PFSK-1 (cell line): ENCODE measurements at regions not wholly inside any gene's neighbourhood (a gene's known extent, or its start where the extent isn't known, plus 50 kb on each side); places are given as distances from the start of the nearest gene placed in this dataset.

ENCODE experiments used
- FOXP2 ChIP-seq: optimal IDR thresholded peaks from 2 replicates; pipeline ENCODE3; 2011; ENCODE audit warnings: borderline replicate concordance, control low read depth, inconsistent platforms; ENCODE audit not compliant: insufficient read depth; ENCODE audit errors: extremely low read length, extremely low read depth
- POLR2AphosphoS5 ChIP-seq: IDR thresholded peaks from 2 replicates; pipeline ENCODE4 v1.6.1; 2012; ENCODE audit warnings: low read depth, mild to moderate bottlenecking, control low read depth, low read length, moderate library complexity
- SIN3A ChIP-seq: IDR thresholded peaks from 2 replicates; pipeline ENCODE4 v1.6.1; 2012; ENCODE audit warnings: mild to moderate bottlenecking, low read length, moderate library complexity, borderline replicate concordance; ENCODE audit not compliant: insufficient read depth
- TAF1 ChIP-seq: IDR thresholded peaks from 2 replicates; pipeline ENCODE4 v1.6.1; 2012; ENCODE audit warnings: low read length, control low read depth, borderline replicate concordance; ENCODE audit not compliant: insufficient read depth
- TF ChIP-seq, protein P1 (sequence below), 2 experiments: IDR thresholded peaks; 2 replicates each; pipeline versions ENCODE4 v1.6.1 to v1.8.0; 2011 to 2012; ENCODE audit warnings: low read depth in 2 of 2, low read length in 2 of 2, control low read depth in 1 of 2, inconsistent platforms in 1 of 2, mild to moderate bottlenecking in 1 of 2, moderate library complexity in 1 of 2; ENCODE audit not compliant: insufficient read depth in 1 of 2

DNA sequence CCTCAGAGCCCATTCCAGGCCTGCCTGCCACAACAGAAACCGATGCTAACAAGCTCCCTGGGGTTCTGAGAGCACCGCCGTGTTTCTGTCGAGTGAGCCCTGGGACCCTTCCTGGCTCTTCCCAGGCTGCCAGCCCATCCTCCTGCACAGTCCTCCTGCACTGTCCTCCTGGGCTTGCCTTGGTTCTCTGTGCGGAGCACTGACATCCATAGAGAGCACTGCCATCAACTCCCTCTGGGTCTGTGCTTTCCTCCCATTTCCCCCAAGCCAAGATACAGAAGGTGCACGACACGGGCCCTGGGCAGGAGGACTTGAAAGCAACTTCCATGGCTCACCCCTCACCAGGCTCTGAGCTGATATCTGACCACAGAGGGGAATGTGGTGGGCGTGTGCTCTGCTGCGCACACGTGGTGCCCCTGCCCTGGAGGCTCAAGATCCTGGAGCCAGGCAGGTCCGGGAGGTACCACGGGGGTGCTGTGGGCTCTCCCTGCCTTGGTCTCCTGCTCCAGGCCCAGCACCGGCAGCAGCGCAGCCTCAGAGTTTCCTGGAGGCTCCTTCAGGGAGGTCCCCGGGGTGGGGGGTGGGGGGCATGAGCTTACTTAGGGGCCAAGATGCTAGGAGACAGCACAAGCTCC lies 304.2 kb downstream of the BRD1 start:
- TF ChIP-seq, protein P1, sequence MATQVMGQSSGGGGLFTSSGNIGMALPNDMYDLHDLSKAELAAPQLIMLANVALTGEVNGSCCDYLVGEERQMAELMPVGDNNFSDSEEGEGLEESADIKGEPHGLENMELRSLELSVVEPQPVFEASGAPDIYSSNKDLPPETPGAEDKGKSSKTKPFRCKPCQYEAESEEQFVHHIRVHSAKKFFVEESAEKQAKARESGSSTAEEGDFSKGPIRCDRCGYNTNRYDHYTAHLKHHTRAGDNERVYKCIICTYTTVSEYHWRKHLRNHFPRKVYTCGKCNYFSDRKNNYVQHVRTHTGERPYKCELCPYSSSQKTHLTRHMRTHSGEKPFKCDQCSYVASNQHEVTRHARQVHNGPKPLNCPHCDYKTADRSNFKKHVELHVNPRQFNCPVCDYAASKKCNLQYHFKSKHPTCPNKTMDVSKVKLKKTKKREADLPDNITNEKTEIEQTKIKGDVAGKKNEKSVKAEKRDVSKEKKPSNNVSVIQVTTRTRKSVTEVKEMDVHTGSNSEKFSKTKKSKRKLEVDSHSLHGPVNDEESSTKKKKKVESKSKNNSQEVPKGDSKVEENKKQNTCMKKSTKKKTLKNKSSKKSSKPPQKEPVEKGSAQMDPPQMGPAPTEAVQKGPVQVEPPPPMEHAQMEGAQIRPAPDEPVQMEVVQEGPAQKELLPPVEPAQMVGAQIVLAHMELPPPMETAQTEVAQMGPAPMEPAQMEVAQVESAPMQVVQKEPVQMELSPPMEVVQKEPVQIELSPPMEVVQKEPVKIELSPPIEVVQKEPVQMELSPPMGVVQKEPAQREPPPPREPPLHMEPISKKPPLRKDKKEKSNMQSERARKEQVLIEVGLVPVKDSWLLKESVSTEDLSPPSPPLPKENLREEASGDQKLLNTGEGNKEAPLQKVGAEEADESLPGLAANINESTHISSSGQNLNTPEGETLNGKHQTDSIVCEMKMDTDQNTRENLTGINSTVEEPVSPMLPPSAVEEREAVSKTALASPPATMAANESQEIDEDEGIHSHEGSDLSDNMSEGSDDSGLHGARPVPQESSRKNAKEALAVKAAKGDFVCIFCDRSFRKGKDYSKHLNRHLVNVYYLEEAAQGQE (IDR thresholded peaks at IDR 0.05; ENCODE audit: insufficient read depth in 1 of 2, low read depth in 2 of 2, low read length in 2 of 2) = no peak
- TF ChIP-seq FOXP2 (no peak), POLR2AphosphoS5 (no peak), TAF1 (no peak), SIN3A (no peak)

DNA sequence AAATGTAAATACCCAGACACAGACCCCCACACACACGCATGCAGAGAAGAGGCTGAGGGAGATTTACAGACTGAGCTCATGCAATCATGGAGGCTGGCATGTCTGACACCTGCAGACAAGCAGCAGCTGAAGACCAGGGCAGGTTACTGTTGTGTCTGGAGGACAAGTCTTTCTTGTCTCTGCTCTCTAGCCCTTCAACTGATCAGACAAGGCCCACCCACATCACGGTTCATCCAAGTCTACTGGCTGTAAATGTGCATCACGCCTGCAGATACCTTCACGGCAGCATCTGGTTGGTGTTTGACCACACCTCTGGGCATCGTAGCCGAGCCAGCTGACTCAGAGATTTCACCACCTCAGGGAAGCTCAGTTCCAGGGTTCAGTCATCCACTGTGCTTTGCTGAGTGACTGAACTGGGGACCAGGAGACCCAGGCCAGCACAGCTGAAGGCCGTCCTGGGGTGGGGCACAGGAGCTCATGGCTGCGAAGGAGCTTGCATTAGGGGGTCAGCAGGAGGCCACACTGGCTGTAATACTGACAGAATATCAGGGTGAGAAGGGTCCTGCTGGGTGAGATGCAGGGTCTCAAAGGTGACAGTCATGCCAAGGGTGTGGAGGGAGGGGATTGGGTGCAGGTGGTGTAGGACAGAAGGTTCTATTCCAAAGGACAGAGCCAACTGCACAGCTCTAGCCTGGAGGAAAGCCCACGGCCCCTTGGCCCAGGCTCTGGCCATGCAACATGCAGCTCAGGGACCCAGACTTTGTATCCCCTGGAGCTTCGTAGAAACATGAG lies 304.9 kb downstream of the BRD1 start:
- TF ChIP-seq FOXP2 (no peak), SIN3A (no peak), POLR2AphosphoS5 (no peak), TAF1 (no peak)
- TF ChIP-seq, protein P1 (IDR thresholded peaks at IDR 0.05; ENCODE audit: insufficient read depth in 1 of 2, low read depth in 2 of 2, low read length in 2 of 2) = no peak

DNA sequence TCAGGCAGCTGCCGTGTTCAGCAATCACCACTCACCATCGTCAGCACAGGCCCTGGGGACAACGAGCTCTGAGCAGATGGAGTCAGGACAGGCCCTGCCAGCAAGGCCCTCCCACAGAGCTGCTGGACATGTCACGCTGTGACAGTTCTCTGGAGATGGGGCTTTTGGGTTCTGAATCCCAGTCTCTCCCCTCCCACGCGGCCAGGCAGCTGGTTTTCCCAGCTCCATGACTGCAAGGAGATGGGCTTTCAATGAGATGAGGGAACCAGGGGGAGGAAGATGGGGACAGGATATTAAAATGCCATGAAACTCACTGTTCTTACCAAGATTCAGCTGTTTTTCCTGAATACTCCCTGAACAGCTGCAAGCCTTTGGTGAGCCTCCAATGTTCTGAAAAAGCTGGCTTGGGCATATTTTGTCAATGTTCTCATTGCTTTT lies 305.9 kb downstream of the BRD1 start:
- TF ChIP-seq FOXP2 (no peak), TAF1 (no peak), POLR2AphosphoS5 (no peak), SIN3A (no peak)
- TF ChIP-seq, protein P1 (IDR thresholded peaks at IDR 0.05; ENCODE audit: insufficient read depth in 1 of 2, low read depth in 2 of 2, low read length in 2 of 2) = no peak

DNA sequence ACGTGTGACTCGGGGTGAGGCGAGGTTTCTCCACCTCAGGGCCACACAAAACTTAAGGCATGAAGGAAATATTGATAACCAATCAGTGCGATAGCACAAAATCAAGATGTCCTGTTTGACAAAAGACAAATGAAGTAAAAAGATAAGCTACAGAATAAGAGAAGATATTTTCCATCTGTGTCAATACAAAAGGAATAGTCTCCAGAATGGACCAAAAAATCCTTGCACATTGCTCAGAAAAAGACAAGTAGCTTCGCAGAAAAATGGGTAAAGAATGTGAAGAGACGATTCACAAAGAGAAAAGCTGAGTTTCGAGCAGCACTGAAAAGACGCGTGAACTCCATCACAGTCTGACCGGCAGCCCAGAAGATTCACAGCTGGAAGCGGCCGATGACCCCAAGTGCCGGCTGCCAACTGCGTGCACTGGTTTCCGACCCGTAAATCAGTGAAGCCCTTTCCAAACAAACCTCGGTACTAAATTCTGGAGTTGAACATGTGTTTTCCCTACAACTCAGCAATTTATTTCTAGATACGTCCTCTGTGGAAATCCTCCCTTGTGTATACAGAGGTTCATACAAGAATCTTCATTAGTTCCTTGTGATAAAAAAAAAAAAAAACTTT lies 308.4 kb downstream of the BRD1 start:
- no peak for TF ChIP-seq TAF1
- TF ChIP-seq SIN3A = no peak
- no peak for TF ChIP-seq FOXP2
- TF ChIP-seq, protein P1 (IDR thresholded peaks at IDR 0.05; ENCODE audit: insufficient read depth in 1 of 2, low read depth in 2 of 2, low read length in 2 of 2) = no peak
- TF ChIP-seq POLR2AphosphoS5 = no peak
